H1 (cell line): ENCODE measurements at regions not wholly inside any gene's neighbourhood (a gene's known extent, or its start where the extent isn't known, plus 50 kb on each side); places are given as distances from the start of the nearest gene placed in this dataset.

Experiments used
- CTCF ChIA-PET: fragments of 300-600 bp; sonication (Branson Sonifier 250); formaldehyde crosslinking; loops from one replicate; lab custom pipeline; 2021; ENCODE audit not compliant: partially characterized antibody; lab: Charles Lee
- POLR2A ChIA-PET: fragments of 300-600 bp; sonication (Branson Sonifier 250); formaldehyde crosslinking; loops from one replicate; lab custom pipeline; 2021; ENCODE audit warnings: inconsistent platforms; ENCODE audit not compliant: partially characterized antibody; lab: Charles Lee
- DNase-seq, 2 experiments: peaks; one replicate each; pipeline versions ENCODE4 v3.0.0 to v3.0.0-alpha.2; 2010 to 2022; ENCODE audit warnings: low spot score in 2 of 2, low read depth in 1 of 2, mixed read lengths in 1 of 2
- FAIRE-seq: peaks from 2 replicates; lab custom pipeline; 2011; peaks lifted over from hg19 to GRCh38; lab: Jason Lieb, UNC
- H2AFZ ChIP-seq: 2 replicates; pipeline ENCODE4 v1.8.1; 2012; ENCODE audit warnings: low read length, inconsistent platforms
- H2AK5ac ChIP-seq: 2 replicates; pipeline ENCODE4 v1.6.1; 2013; ENCODE audit warnings: low read depth, low read length
- H2BK120ac ChIP-seq: replicated peaks from 2 replicates; pipeline ENCODE3; 2013; ENCODE audit warnings: low read depth, low read length, inconsistent platforms
- H2BK12ac ChIP-seq: 2 replicates; pipeline ENCODE4 v1.6.1; 2013; ENCODE audit warnings: low read depth, low read length
- H2BK15ac ChIP-seq: 2 replicates; pipeline ENCODE4 v1.6.1; 2013; ENCODE audit warnings: low read length
- H2BK20ac ChIP-seq: 2 replicates; pipeline ENCODE4 v1.6.1; 2013; ENCODE audit warnings: low read length
- H2BK5ac ChIP-seq: 2 replicates; pipeline ENCODE4 v1.6.1; 2013; ENCODE audit warnings: low read depth, low read length
- H3K14ac ChIP-seq: 2 replicates; pipeline ENCODE4 v1.6.1; 2013; ENCODE audit warnings: inconsistent platforms; ENCODE audit not compliant: insufficient read length
- H3K18ac ChIP-seq: 2 replicates; pipeline ENCODE4 v1.6.1; 2013; ENCODE audit warnings: low read length; ENCODE audit errors: extremely low read depth
- H3K23ac ChIP-seq: 2 replicates; pipeline ENCODE4 v1.6.1; 2013; ENCODE audit warnings: inconsistent platforms; ENCODE audit not compliant: insufficient read length
- H3K23me2 ChIP-seq: 2 replicates; pipeline ENCODE4 v1.6.1; 2013; ENCODE audit warnings: low read depth, low read length
- H3K27ac ChIP-seq: 2 replicates; pipeline ENCODE4 v1.6.1; 2011; ENCODE audit warnings: low read depth, low read length, inconsistent platforms
- H3K27me3 ChIP-seq, 4 experiments: replicated peaks in 1 of 4; 1 replicate in 1 of 4; 2 replicates in 3 of 4; pipeline versions ENCODE4 v1.6.1 to v1.8.1; 2011 to 2013; ENCODE audit warnings: low read length in 3 of 4, mild to moderate bottlenecking in 3 of 4, inconsistent platforms in 2 of 4, mixed read lengths in 2 of 4, moderate library complexity in 1 of 4; ENCODE audit not compliant: control insufficient read depth in 3 of 4, insufficient read depth in 3 of 4; ENCODE audit errors: extremely low read depth in 1 of 4
- H3K36me3 ChIP-seq, 4 experiments: 2 replicates each; pipeline versions ENCODE4 v1.6.1 to v1.8.1; 2011 to 2013; ENCODE audit warnings: mild to moderate bottlenecking in 4 of 4, low read length in 3 of 4, moderate library complexity in 2 of 4, control low read depth in 1 of 4, inconsistent platforms in 1 of 4; ENCODE audit not compliant: insufficient read depth in 4 of 4, control insufficient read depth in 2 of 4
- H3K4ac ChIP-seq: replicated peaks from 2 replicates; pipeline ENCODE3; 2013; ENCODE audit warnings: low read length, low read depth, mixed read lengths, inconsistent platforms; ENCODE audit not compliant: insufficient read length
- H3K4me1 ChIP-seq, 4 experiments: replicated peaks in 1 of 4; 1 replicate in 1 of 4; 2 replicates in 3 of 4; pipeline versions ENCODE4 v1.6.1 to v1.8.1; 2011 to 2013; ENCODE audit warnings: low read length in 3 of 4, inconsistent platforms in 2 of 4, mixed read lengths in 1 of 4; ENCODE audit not compliant: insufficient read depth in 4 of 4, control insufficient read depth in 3 of 4
- H3K4me2 ChIP-seq, 2 experiments: 2 replicates each; pipeline versions ENCODE4 v1.6.1 to v1.8.1; 2011 to 2013; ENCODE audit warnings: low read depth in 2 of 2, low read length in 2 of 2, control low read depth in 1 of 2, inconsistent platforms in 1 of 2, mild to moderate bottlenecking in 1 of 2; ENCODE audit not compliant: insufficient read depth in 1 of 2
- H3K4me3 ChIP-seq, 4 experiments: fragments of 200-600, 300-600 bp in 1 of 4; sonication (generic), shearing (Covaris generic), sonication (Bioruptor Twin) in 1 of 4; 2 replicates each; pipeline versions ENCODE4 v1.5.1 to v1.8.1; 2011 to 2016; ENCODE audit warnings: low read length in 4 of 4, low read depth in 3 of 4, control low read depth in 2 of 4, inconsistent platforms in 2 of 4, mild to moderate bottlenecking in 2 of 4, mixed read lengths in 1 of 4, moderate library complexity in 1 of 4; ENCODE audit not compliant: insufficient read depth in 2 of 4; ENCODE audit errors: extremely low read depth in 1 of 4
- H3K56ac ChIP-seq: replicated peaks from 2 replicates; pipeline ENCODE3; 2013; ENCODE audit warnings: low read depth, mild to moderate bottlenecking, mixed read lengths, low read length, inconsistent platforms; ENCODE audit not compliant: insufficient read length
- H3K79me1 ChIP-seq: 2 replicates; pipeline ENCODE4 v1.6.1; 2013; ENCODE audit warnings: low read depth, low read length, control low read depth
- H3K79me2 ChIP-seq, 2 experiments: 2 replicates each; pipeline versions ENCODE4 v1.6.1 to v1.8.1; 2012 to 2013; ENCODE audit warnings: low read length in 2 of 2, mild to moderate bottlenecking in 2 of 2, inconsistent platforms in 1 of 2; ENCODE audit not compliant: insufficient read depth in 2 of 2, control insufficient read depth in 1 of 2
- H3K9ac ChIP-seq, 4 experiments: replicated peaks in 1 of 4; 1 replicate in 1 of 4; 2 replicates in 3 of 4; pipeline versions ENCODE4 v1.6.1 to v1.8.1; 2011 to 2013; ENCODE audit warnings: low read depth in 3 of 4, low read length in 3 of 4, control low read depth in 2 of 4, mild to moderate bottlenecking in 2 of 4, moderate library complexity in 2 of 4, inconsistent platforms in 1 of 4; ENCODE audit errors: extremely low read depth in 1 of 4
- H3K9me3 ChIP-seq, 2 experiments: 2 replicates each; pipeline versions ENCODE4 v1.6.1 to v1.8.1; 2012 to 2013; ENCODE audit warnings: mild to moderate bottlenecking in 2 of 2, moderate library complexity in 2 of 2, control low read depth in 1 of 2, inconsistent platforms in 1 of 2, low read depth in 1 of 2, low read length in 1 of 2, mixed read lengths in 1 of 2; ENCODE audit not compliant: insufficient read depth in 2 of 2
- H4K20me1 ChIP-seq, 2 experiments: replicated peaks in 1 of 2; 2 replicates each; pipeline versions ENCODE3 to v1.8.1; 2011 to 2013; ENCODE audit warnings: inconsistent platforms in 2 of 2, low read length in 2 of 2, mild to moderate bottlenecking in 1 of 2; ENCODE audit not compliant: insufficient read depth in 2 of 2, control insufficient read depth in 1 of 2
- H4K5ac ChIP-seq: 2 replicates; pipeline ENCODE4 v1.6.1; 2013; ENCODE audit warnings: low read length, low read depth, mixed read lengths, inconsistent platforms; ENCODE audit not compliant: insufficient read length
- H4K8ac ChIP-seq: 2 replicates; pipeline ENCODE4 v1.8.0; 2013; ENCODE audit warnings: mild to moderate bottlenecking, moderate library complexity, low read length, inconsistent platforms; ENCODE audit not compliant: insufficient read depth; ENCODE audit errors: extremely low read depth
- H4K91ac ChIP-seq: replicated peaks from 2 replicates; pipeline ENCODE3; 2013; ENCODE audit warnings: low read length, mixed read lengths, inconsistent platforms; ENCODE audit not compliant: insufficient read length
- BCL11A ChIP-seq, 2 experiments: IDR thresholded peaks; one replicate each; pipeline ENCODE4 v1.6.1; 2011; ENCODE audit warnings: low read depth in 2 of 2, low read length in 2 of 2, mild to moderate bottlenecking in 2 of 2
- E2F6 ChIP-seq: IDR thresholded peaks from 2 replicates; pipeline ENCODE4 v1.6.1; 2012; ENCODE audit warnings: inconsistent platforms
- EGR1 ChIP-seq: IDR thresholded peaks from 2 replicates; pipeline ENCODE4 v1.6.1; 2011; ENCODE audit warnings: low read depth, low read length, borderline replicate concordance
- NANOG ChIP-seq: IDR thresholded peaks from 2 replicates; pipeline ENCODE4 v1.6.1; 2011; ENCODE audit warnings: low read length, low read depth, mild to moderate bottlenecking, inconsistent platforms; ENCODE audit not compliant: insufficient read depth, poor library complexity, severe bottlenecking
- POLR2A ChIP-seq, 2 experiments: IDR thresholded peaks; 1 replicate in 1 of 2; 2 replicates in 1 of 2; pipeline ENCODE4 v1.6.1; 2011; ENCODE audit warnings: low read depth in 2 of 2, low read length in 2 of 2, mild to moderate bottlenecking in 2 of 2; ENCODE audit errors: control extremely low read depth in 1 of 2
- POLR2AphosphoS5 ChIP-seq: IDR thresholded peaks from 2 replicates; pipeline ENCODE4 v1.6.1; 2011; ENCODE audit warnings: low read depth, low read length
- POU5F1 ChIP-seq: IDR thresholded peaks from 2 replicates; pipeline ENCODE4 v1.6.1; 2011; ENCODE audit warnings: low read depth, mild to moderate bottlenecking, low read length, moderate library complexity
- SIN3A ChIP-seq, 2 experiments: IDR thresholded peaks in 1 of 2; conservative IDR thresholded peaks in 1 of 2; 2 replicates each; pipeline ENCODE4 v1.6.1; 2011 to 2012; ENCODE audit warnings: low read length in 2 of 2, improper control_type of control experiment in 1 of 2, low read depth in 1 of 2, mild to moderate bottlenecking in 1 of 2
- USF2 ChIP-seq: IDR thresholded peaks from 2 replicates; pipeline ENCODE4 v1.6.1; 2011; ENCODE audit warnings: low read length, improper control_type of control experiment
- ZNF274 ChIP-seq: IDR thresholded peaks from 2 replicates; pipeline ENCODE4 v1.7.0; 2012; ENCODE audit warnings: low read length, borderline replicate concordance; ENCODE audit errors: extremely low read depth
- WGBS, 2 experiments: shearing (Covaris generic) in 1 of 2; methylation state at CpG; one replicate each; pipeline versions ENCODE4 v1.1.6 to v1.1.7; 2013 to 2015; ENCODE audit warnings: low lambda C conversion rate in 2 of 2, mixed read lengths in 2 of 2, inconsistent platforms in 1 of 2, low coverage in 1 of 2, missing lambda C conversion rate in 1 of 2; ENCODE audit not compliant: insufficient replicate concordance in 2 of 2, insufficient coverage in 1 of 2, insufficient read length in 1 of 2; ENCODE audit errors: extremely low coverage in 1 of 2, missing lambda C conversion rate in 1 of 2; 5-methylcytosine and 5-hydroxymethylcytosine counted together

GRCh38 chr16:85429776-85430522 is 183.2 kb upstream of the GSE1 start:
- Histone ChIP-seq H3K79me2 (no peaks in the 10 kb centered on the region), H4K8ac (peak overlapping the region; percentile 16; the same call in 1 of the 2 replicates), H3K27ac (no peak overlapping the region), H3K79me1 (no peaks in the 10 kb centered on the region), H3K23me2 (peaks cover 14% of the 10 kb centered on the region; the same call in 1 of the 2 replicates), H3K4me1 (peaks cover 0 to 7% (median 2%) of the 10 kb centered on the region in 4 experiments; a peak in 5 of 7 replicates), H3K18ac (no peak overlapping the region; the same call in 1 of the 2 replicates), H4K5ac (no peak overlapping the region), H2AK5ac (0 out of 2 replicates have a peak overlapping the region, but pooled peaks have one; percentile 53), H2BK12ac (peak overlapping the region; percentile 33; the same call in 1 of the 2 replicates), H3K4me3 (no peak overlapping the region), H3K4me2 (no peak overlapping the region), H3K36me3 (no peaks in the 10 kb centered on the region), H3K4ac (no peak overlapping the region), H2BK20ac (no peak overlapping the region), H3K56ac (no peak overlapping the region), H2BK5ac (no peak overlapping the region; the same call in 1 of the 2 replicates), H3K9me3 (no peaks in the 10 kb centered on the region), H2AFZ (no peak overlapping the region), H2BK15ac (peak overlapping the region; percentile 88), H4K91ac (peak overlapping the region; percentile 55), H2BK120ac (no peak overlapping the region), H3K14ac (no peak overlapping the region), H3K9ac (no peak overlapping the region), H3K27me3 (no peaks in the 10 kb centered on the region; a peak in 1 of 7 replicates), H3K23ac (no peak overlapping the region), H4K20me1 (peaks cover 0 to 4% of the 10 kb centered on the region in 2 experiments)
- CTCF ChIA-PET = interaction anchor here (0.7 to 13.4 kb wide), 22 partner anchors 9 to 1919 kb away, joined by 3 to 178 read pairs (median 6); no protein-coding TSS in a partner anchor
- FAIRE-seq = no peak
- DNase-seq = no peak
- 85% methylated on average over 18 of the region's 18 CpGs; no CpG with 5 or more reads in 1 of the 2 experiments for WGBS, 2 experiments
- POLR2A ChIA-PET = no interaction called here
- TF ChIP-seq SIN3A (conservative IDR thresholded peaks at IDR 0.05 in 1 of 2, IDR thresholded peaks at IDR 0.05 in 1 of 2; ENCODE audit: low read depth in 1 of 2, low read length in 2 of 2) = no peak
- TF ChIP-seq NANOG = no peak
- no peak for TF ChIP-seq ZNF274
- no peak for TF ChIP-seq POLR2A (IDR thresholded peaks at IDR 0.05; ENCODE audit: control extremely low read depth in 1 of 2, low read depth in 2 of 2, low read length in 2 of 2)
- TF ChIP-seq POLR2AphosphoS5 = no peak
- TF ChIP-seq E2F6 = no peak
- no peak for TF ChIP-seq EGR1
- TF ChIP-seq BCL11A (IDR thresholded peaks at IDR 0.05; ENCODE audit: low read depth in 2 of 2, low read length in 2 of 2) = no peak
- no peak for TF ChIP-seq USF2
- no peak for TF ChIP-seq POU5F1
